ENCODE measurements at regions not wholly inside any gene's neighbourhood (a gene's known extent, or its start where the extent isn't known, plus 50 kb on each side); places are given as distances from the start of the nearest gene placed in this dataset.

GRCh38 chr15:75126864-75127580 lies 74.7 kb upstream of the C15orf39 start:
- TF ChIP-seq CTCF (IDR thresholded peaks at IDR 0.05) = no peak
- no peak for TF ChIP-seq POLR2A (IDR thresholded peaks at IDR 0.05)
